ENCODE measurements at regions not wholly inside any gene's neighbourhood (a gene's known extent, or its start where the extent isn't known, plus 50 kb on each side); places are given as distances from the start of the nearest gene placed in this dataset.

DNA sequence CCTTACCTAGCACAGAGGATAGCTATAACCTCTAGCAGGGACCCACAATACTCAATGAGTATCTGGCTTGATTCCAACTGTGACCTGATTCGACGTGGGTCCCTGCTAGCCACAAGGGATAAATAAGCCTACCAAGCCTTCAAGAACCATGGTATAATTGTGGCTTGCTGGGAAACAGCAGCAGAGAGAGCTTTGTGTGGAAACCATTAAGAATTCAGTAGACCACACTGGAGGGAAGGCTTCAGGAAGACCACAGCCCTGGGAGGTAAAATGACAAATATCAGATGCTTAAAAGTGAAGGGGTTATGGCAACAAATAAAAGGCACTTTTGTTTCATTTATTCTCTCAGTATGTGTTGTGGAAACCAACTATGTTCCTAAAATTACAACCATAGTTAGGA is 82.6 kb upstream of the WIPF1 start:
- TF ChIP-seq CTCF (IDR thresholded peaks at IDR 0.05) (no peak), POLR2A (IDR thresholded peaks at IDR 0.05) (no peak), POLR2AphosphoS5 (IDR thresholded peaks at IDR 0.05) (no peak)
